ENCODE measurements at regions not wholly inside any gene's neighbourhood (a gene's known extent, or its start where the extent isn't known, plus 50 kb on each side); places are given as distances from the start of the nearest gene placed in this dataset.

GRCh38 chr9:82167296-82167695, 178.7 kb downstream of the SPATA31D1 start:
- no peak for TF ChIP-seq CTCF (IDR thresholded peaks at IDR 0.05)
- Mint-ChIP-seq H3K27ac (no peak overlapping the region), H3K4me1 (ENCODE audit: low read depth) (peaks cover 16% of the 10 kb centered on the region), H3K27me3 (ENCODE audit: insufficient read depth) (no peaks in the 10 kb centered on the region), H3K36me3 (ENCODE audit: low read depth) (no peaks in the 10 kb centered on the region), H3K4me3 (no peak overlapping the region), H3K9me3 (no peaks in the 10 kb centered on the region)
- DNase-seq, result no peak

DNA sequence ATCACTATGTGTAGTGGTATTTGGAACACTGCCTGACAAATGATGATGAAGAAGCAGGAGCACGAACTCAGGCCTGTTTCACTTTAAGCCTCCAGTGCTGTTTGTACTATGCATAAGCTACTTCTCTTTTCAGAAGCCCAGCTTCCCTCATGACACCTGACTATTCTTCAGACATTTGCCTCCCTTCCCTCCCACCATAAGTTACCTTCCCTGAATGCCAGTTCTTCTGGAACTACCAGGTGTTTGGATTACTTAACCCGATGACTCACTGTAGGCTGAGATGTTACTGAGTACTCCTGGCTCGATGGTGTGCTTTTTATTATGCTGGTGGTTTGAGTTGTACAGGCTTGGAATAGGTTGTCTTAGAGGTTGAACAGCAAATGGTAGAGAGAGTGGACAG, 180.0 kb downstream of the SPATA31D1 start:
- Mint-ChIP-seq H3K27ac (no peak overlapping the region), H3K4me1 (ENCODE audit: low read depth) (peaks cover 16% of the 10 kb centered on the region), H3K27me3 (ENCODE audit: insufficient read depth) (no peaks in the 10 kb centered on the region), H3K4me3 (no peak overlapping the region; the same call in 1 of the 2 replicates), H3K36me3 (ENCODE audit: low read depth) (no peaks in the 10 kb centered on the region), H3K9me3 (no peaks in the 10 kb centered on the region)
- DNase-seq, result no peak
- no peak for TF ChIP-seq CTCF (IDR thresholded peaks at IDR 0.05)

DNA sequence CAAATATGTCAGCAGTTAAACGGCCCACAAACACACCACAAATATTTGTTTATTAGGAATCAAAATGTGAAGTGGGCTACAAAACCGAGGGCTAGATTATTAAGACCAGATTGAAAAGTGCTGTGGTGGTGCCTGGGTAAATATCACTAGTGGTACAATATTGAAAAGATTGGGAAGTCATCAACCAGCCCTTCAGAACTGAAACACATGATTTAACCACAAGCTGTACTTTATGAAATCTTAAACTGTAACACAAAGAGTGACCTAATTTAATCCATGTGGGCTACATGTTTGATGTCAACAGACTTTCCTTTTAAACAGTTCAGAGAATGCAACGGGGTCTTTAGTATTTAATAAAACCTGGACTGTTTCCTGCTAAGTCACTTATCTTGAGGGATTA, 182.3 kb downstream of the SPATA31D1 start:
- peaks cover 16% of the 10 kb centered on the region for H3K4me1 Mint-ChIP-seq (ENCODE audit: low read depth)
- no peaks in the 10 kb centered on the region for H3K9me3 Mint-ChIP-seq
- no peak for DNase-seq
- H3K36me3 Mint-ChIP-seq (ENCODE audit: low read depth), result no peaks in the 10 kb centered on the region
- no peak overlapping the region for H3K4me3 Mint-ChIP-seq
- no peak for TF ChIP-seq CTCF (IDR thresholded peaks at IDR 0.05)
- no peak overlapping the region for H3K27ac Mint-ChIP-seq
- no peaks in the 10 kb centered on the region for H3K27me3 Mint-ChIP-seq (ENCODE audit: insufficient read depth)

DNA sequence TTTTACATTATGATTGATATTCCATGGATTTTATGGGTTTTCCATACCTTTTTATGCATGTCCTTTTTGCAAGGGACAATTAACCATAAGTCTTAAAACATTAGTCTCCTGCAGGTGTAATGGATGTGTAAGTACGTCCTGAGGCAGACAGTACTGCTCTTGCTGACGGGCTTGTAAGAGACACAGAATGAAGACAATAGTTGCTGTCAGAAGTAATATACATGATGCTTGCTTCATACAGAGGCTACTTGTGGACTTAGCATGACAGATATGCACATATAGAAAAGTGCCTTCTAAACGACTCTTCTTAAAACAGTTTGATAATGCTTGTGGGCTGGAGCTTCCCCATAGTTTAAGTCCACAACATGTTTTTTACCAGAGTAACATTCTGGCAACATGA, 182.7 kb downstream of the SPATA31D1 start:
- H3K27ac Mint-ChIP-seq, result no peak overlapping the region
- no peaks in the 10 kb centered on the region for H3K9me3 Mint-ChIP-seq
- H3K4me3 Mint-ChIP-seq, result no peak overlapping the region
- TF ChIP-seq CTCF (IDR thresholded peaks at IDR 0.05), result no peak
- DNase-seq, result no peak
- peaks cover 16% of the 10 kb centered on the region for H3K4me1 Mint-ChIP-seq (ENCODE audit: low read depth)
- H3K27me3 Mint-ChIP-seq (ENCODE audit: insufficient read depth), result no peaks in the 10 kb centered on the region
- no peaks in the 10 kb centered on the region for H3K36me3 Mint-ChIP-seq (ENCODE audit: low read depth)

- Mint-ChIP-seq H3K4me3 (no peak overlapping the region), H3K36me3 (ENCODE audit: low read depth) (no peaks in the 10 kb centered on the region), H3K4me1 (ENCODE audit: low read depth) (no peaks in the 10 kb centered on the region), H3K9me3 (no peaks in the 10 kb centered on the region), H3K27me3 (ENCODE audit: insufficient read depth) (peaks cover 11% of the 10 kb centered on the region; the same call in 1 of the 2 replicates), H3K27ac (no peak overlapping the region)
- no peak for DNase-seq
- TF ChIP-seq CTCF (IDR thresholded peaks at IDR 0.05), result no peak
These were observed 192.1 kb downstream of the SPATA31D1 start for GRCh38 chr9:82180711-82181110.
